Erythroblast (primary cell): ENCODE measurements at regions not wholly inside any gene's neighbourhood (a gene's known extent, or its start where the extent isn't known, plus 50 kb on each side); places are given as distances from the start of the nearest gene placed in this dataset.

Experiments
- GATA1 ChIP-seq: IDR thresholded peaks from 2 replicates; pipeline ENCODE4 v1.6.1; 2011; ENCODE audit warnings: low read depth, mild to moderate bottlenecking, control low read depth, low read length, moderate library complexity
- POLR2A ChIP-seq: IDR thresholded peaks from 2 replicates; pipeline ENCODE4 v1.6.1; 2011; ENCODE audit warnings: mild to moderate bottlenecking, low read length

- TF ChIP-seq POLR2A (no peak), GATA1 (no peak)
These were observed 214.2 kb downstream of the ICOS start for GRCh38 chr2:204150721-204151120.
